ENCODE measurements at regions not wholly inside any gene's neighbourhood (a gene's known extent, or its start where the extent isn't known, plus 50 kb on each side); places are given as distances from the start of the nearest gene placed in this dataset.

GRCh38 chr4:110675426-110675825 lies 52.5 kb upstream of the PITX2 start:
- ATAC-seq (replicated peaks in 6 of 8): no peak
- H3K27ac ChIP-seq: no peak overlapping the region
- in situ Hi-C loops (cut with MboI; ENCODE audit: low pct_unique_long_range_greater_than_20kb in 2 of 9, low sequenced_read_pairs in 9 of 9, unreplicated experiment in 9 of 9): no loop called here
- no peak overlapping the region for H3K4me3 ChIP-seq
- H3K4me1 ChIP-seq (replicated peaks in 1 of 2): no peaks in the 10 kb centered on the region

DNA sequence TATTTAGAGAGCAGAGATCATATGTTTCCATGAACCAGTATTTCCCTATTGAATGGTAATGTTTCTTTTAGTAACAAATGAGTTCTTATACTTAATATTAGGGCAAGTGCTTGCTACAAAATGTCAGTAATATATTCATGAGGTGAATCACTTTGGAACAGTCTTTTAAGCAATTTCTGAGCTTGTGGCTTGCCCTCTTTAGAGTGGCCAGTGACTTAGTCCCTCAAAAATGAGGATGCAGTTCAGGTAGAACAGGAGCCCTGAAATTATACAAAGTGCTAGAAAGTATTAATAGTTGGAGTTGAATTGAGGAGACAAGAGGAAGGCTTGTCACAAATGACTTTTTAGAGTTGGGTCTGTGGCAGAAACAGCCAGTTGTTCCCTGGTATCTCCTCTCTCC lies 53.4 kb upstream of the PITX2 start:
- Histone ChIP-seq H3K4me1 (replicated peaks in 1 of 2) (no peaks in the 10 kb centered on the region), H3K4me3 (no peak overlapping the region), H3K27ac (no peak overlapping the region)
- no peak for ATAC-seq (replicated peaks in 6 of 8)
- in situ Hi-C loops (cut with MboI; ENCODE audit: low pct_unique_long_range_greater_than_20kb in 2 of 9, low sequenced_read_pairs in 9 of 9, unreplicated experiment in 9 of 9): no loop called here

- in situ Hi-C loops (cut with MboI; ENCODE audit: low pct_unique_long_range_greater_than_20kb in 2 of 9, low sequenced_read_pairs in 9 of 9, unreplicated experiment in 9 of 9): no loop called here
- ATAC-seq (replicated peaks in 6 of 8): no peak
- 0 to 80% (median 60%) methylated on average over 1 of the region's 1 CpG; no CpG with 5 or more reads in 5 of the 10 experiments for WGBS, 10 experiments
- H3K4me1 ChIP-seq (replicated peaks in 1 of 2): no peaks in the 10 kb centered on the region
- H3K27ac ChIP-seq: no peak overlapping the region
- no peak overlapping the region for H3K4me3 ChIP-seq
Observed at GRCh38 chr4:110678517-110679227, 55.8 kb upstream of the PITX2 start.

DNA sequence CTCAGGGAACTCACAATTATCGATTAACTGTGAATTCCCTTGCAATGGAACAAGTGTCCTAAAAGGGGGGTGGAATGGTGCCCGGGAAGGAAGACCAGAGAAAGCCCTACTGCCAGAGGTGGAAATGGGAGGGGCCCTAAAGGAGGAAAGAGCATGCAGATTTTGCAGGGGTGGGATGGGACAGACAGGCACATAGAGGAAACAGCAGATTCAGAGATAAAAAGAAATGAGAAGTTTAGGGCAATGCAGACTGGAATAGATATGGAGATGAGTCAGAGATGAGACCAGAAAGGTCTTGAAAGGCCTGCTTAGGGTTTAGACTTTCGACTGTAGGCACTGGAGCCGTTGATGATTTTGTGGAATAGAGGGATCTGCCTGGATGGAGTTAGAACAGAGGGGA lies 57.4 kb upstream of the PITX2 start:
- in situ Hi-C loops (cut with MboI; ENCODE audit: low pct_unique_long_range_greater_than_20kb in 2 of 9, low sequenced_read_pairs in 9 of 9, unreplicated experiment in 9 of 9): no loop called here
- 30 to 100% (median 71%) methylated on average over 1 to 4 of the region's 4 CpGs for WGBS, 10 experiments
- H3K27ac ChIP-seq: no peak overlapping the region
- no peak overlapping the region for H3K4me3 ChIP-seq
- no peaks in the 10 kb centered on the region for H3K4me1 ChIP-seq (replicated peaks in 1 of 2)
- ATAC-seq (replicated peaks in 6 of 8): peak in 2 of 8 experiments; percentile 48 to 58

- 82 to 100% (median 100%) methylated on average over 1 of the region's 1 CpG; no CpG with 5 or more reads in 4 of the 10 experiments for WGBS, 10 experiments
- Histone ChIP-seq H3K4me3 (no peak overlapping the region), H3K4me1 (replicated peaks in 1 of 2) (no peaks in the 10 kb centered on the region), H3K27ac (no peak overlapping the region)
- in situ Hi-C loops (cut with MboI; ENCODE audit: low pct_unique_long_range_greater_than_20kb in 2 of 9, low sequenced_read_pairs in 9 of 9, unreplicated experiment in 9 of 9): no loop called here
- ATAC-seq (replicated peaks in 6 of 8): no peak
Observed at GRCh38 chr4:110681381-110681780, 58.5 kb upstream of the PITX2 start.

GRCh38 chr4:110682311-110682710 lies 59.4 kb upstream of the PITX2 start:
- WGBS, 10 experiments: 11 to 100% (median 84%) methylated on average over 1 of the region's 1 CpG; no CpG with 5 or more reads in 2 of the 10 experiments
- ATAC-seq (replicated peaks in 6 of 8): peak in 2 of 8 experiments; percentile 27 to 62
- Histone ChIP-seq H3K4me3 (no peak overlapping the region), H3K4me1 (replicated peaks in 1 of 2) (no peaks in the 10 kb centered on the region), H3K27ac (no peak overlapping the region)
- in situ Hi-C loops (cut with MboI; ENCODE audit: low pct_unique_long_range_greater_than_20kb in 2 of 9, low sequenced_read_pairs in 9 of 9, unreplicated experiment in 9 of 9): no loop called here

- no peak overlapping the region for H3K27ac ChIP-seq
- no peak for ATAC-seq (replicated peaks in 6 of 8)
- in situ Hi-C loops (cut with MboI; ENCODE audit: low pct_unique_long_range_greater_than_20kb in 2 of 9, low sequenced_read_pairs in 9 of 9, unreplicated experiment in 9 of 9): no loop called here
- no peak overlapping the region for H3K4me3 ChIP-seq
- 89 to 100% (median 96%) methylated on average over 3 to 9 of the region's 11 CpGs; no CpG with 5 or more reads in 3 of the 10 experiments for WGBS, 10 experiments
- H3K4me1 ChIP-seq (replicated peaks in 1 of 2): no peaks in the 10 kb centered on the region
Observed at GRCh38 chr4:110683601-110684000, 60.7 kb upstream of the PITX2 start.

GRCh38 chr4:110702326-110702725 lies 79.4 kb upstream of the PITX2 start:
- no peaks in the 10 kb centered on the region for H3K4me1 ChIP-seq (replicated peaks in 1 of 2)
- no peak overlapping the region for H3K4me3 ChIP-seq
- no peak overlapping the region for H3K27ac ChIP-seq
- 62 to 100% (median 96%) methylated on average over 1 to 6 of the region's 6 CpGs; no CpG with 5 or more reads in 1 of the 10 experiments for WGBS, 10 experiments
- in situ Hi-C loops (cut with MboI; ENCODE audit: low pct_unique_long_range_greater_than_20kb in 2 of 9, low sequenced_read_pairs in 9 of 9, unreplicated experiment in 9 of 9): no loop called here
- ATAC-seq (replicated peaks in 6 of 8): no peak

GRCh38 chr4:110704748-110705439 lies 82.0 kb upstream of the PITX2 start:
- Histone ChIP-seq H3K4me1 (replicated peaks in 1 of 2) (no peaks in the 10 kb centered on the region), H3K27ac (no peak overlapping the region), H3K4me3 (no peak overlapping the region)
- ATAC-seq (replicated peaks in 6 of 8): no peak
- WGBS, 10 experiments: 55 to 100% (median 85%) methylated on average over 1 to 7 of the region's 7 CpGs
- in situ Hi-C loops (cut with MboI; ENCODE audit: low pct_unique_long_range_greater_than_20kb in 2 of 9, low sequenced_read_pairs in 9 of 9, unreplicated experiment in 9 of 9): no loop called here

DNA sequence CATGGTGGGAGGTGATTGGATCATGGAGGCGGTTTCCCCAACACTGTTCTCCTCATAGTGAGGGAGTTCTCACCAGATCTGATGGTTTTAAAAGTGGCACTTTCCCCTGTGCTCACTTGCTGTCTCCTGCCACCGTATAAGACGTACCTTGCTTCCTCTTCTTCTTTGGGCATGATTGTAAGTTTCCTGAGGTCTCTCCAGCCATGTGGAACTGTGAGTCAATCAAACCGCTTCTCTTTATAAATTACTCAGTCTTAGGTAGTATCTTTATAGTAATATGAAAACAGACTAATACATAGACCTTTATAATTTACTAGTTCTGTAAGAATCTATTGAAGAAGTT lies 82.5 kb upstream of the PITX2 start:
- no peak for ATAC-seq (replicated peaks in 6 of 8)
- no peak overlapping the region for H3K4me3 ChIP-seq
- H3K4me1 ChIP-seq (replicated peaks in 1 of 2): no peaks in the 10 kb centered on the region
- 70 to 100% (median 93%) methylated on average over 1 to 4 of the region's 4 CpGs for WGBS, 10 experiments
- in situ Hi-C loops (cut with MboI; ENCODE audit: low pct_unique_long_range_greater_than_20kb in 2 of 9, low sequenced_read_pairs in 9 of 9, unreplicated experiment in 9 of 9): no loop called here
- H3K27ac ChIP-seq: no peak overlapping the region

- Histone ChIP-seq H3K4me1 (replicated peaks in 1 of 2) (no peaks in the 10 kb centered on the region), H3K4me3 (no peak overlapping the region), H3K27ac (no peak overlapping the region)
- in situ Hi-C loops (cut with MboI; ENCODE audit: low pct_unique_long_range_greater_than_20kb in 2 of 9, low sequenced_read_pairs in 9 of 9, unreplicated experiment in 9 of 9): no loop called here
- ATAC-seq (replicated peaks in 6 of 8): peak in 3 of 8 experiments; percentile 38 to 79 (median 67)
- WGBS, 10 experiments: 42 to 100% (median 94%) methylated on average over 2 of the region's 2 CpGs; no CpG with 5 or more reads in 3 of the 10 experiments
Observed at GRCh38 chr4:110710070-110710469, 87.2 kb upstream of the PITX2 start.

- WGBS, 10 experiments: 62 to 100% (median 89%) methylated on average over 1 to 3 of the region's 3 CpGs
Observed at GRCh38 chr4:110712486-110712885, 89.6 kb upstream of the PITX2 start.

DNA sequence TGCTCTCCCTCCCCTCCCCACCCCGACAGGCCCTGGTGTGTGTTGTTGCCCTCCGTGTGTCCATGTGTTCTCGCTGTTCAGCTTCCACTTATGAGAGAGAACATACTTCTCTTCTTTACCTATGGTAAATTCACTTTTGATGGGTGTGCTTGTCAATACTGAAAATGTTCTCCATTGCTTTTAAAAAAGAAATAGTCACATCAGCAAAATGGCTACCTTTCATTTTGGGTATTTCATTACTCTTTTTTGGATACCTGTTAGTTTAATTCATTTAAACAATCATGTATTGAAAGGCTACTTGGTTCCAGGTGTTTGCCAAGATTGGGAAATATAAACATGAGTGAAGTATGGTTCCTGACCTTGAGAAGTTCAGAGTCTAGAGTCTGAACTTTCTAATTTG lies 107.4 kb upstream of the PITX2 start:
- Histone ChIP-seq H3K27ac (no peak overlapping the region), H3K4me1 (replicated peaks in 1 of 2) (no peaks in the 10 kb centered on the region), H3K4me3 (no peak overlapping the region)
- 71 to 93% (median 85%) methylated on average over 1 to 3 of the region's 3 CpGs; no CpG with 5 or more reads in 4 of the 10 experiments for WGBS, 10 experiments
- in situ Hi-C loops (cut with MboI; ENCODE audit: low pct_unique_long_range_greater_than_20kb in 2 of 9, low sequenced_read_pairs in 9 of 9, unreplicated experiment in 9 of 9): no loop called here
- no peak for ATAC-seq (replicated peaks in 6 of 8)

More at GRCh38 chr4:110712486-110712885, 89.6 kb upstream of the PITX2 start:
- no peak for ATAC-seq (replicated peaks in 6 of 8)
- H3K4me1 ChIP-seq (replicated peaks in 1 of 2): no peaks in the 10 kb centered on the region
- no peak overlapping the region for H3K27ac ChIP-seq
- in situ Hi-C loops (cut with MboI; ENCODE audit: low pct_unique_long_range_greater_than_20kb in 2 of 9, low sequenced_read_pairs in 9 of 9, unreplicated experiment in 9 of 9): no loop called here
- no peak overlapping the region for H3K4me3 ChIP-seq

GRCh38 chr4:110733901-110734300 lies 111.0 kb upstream of the PITX2 start:
- Histone ChIP-seq H3K4me1 (replicated peaks in 1 of 2) (no peaks in the 10 kb centered on the region), H3K27ac (no peak overlapping the region), H3K4me3 (no peak overlapping the region)
- no peak for ATAC-seq (replicated peaks in 6 of 8)
- 75 to 100% (median 87%) methylated on average over 2 to 4 of the region's 4 CpGs for WGBS, 10 experiments
- in situ Hi-C loops (cut with MboI; ENCODE audit: low pct_unique_long_range_greater_than_20kb in 2 of 9, low sequenced_read_pairs in 9 of 9, unreplicated experiment in 9 of 9): no loop called here

Measured in motor neuron (in vitro differentiated cells).